Sigmoid colon (tissue), 6 donors: ENCODE measurements at regions not wholly inside any gene's neighbourhood (a gene's known extent, or its start where the extent isn't known, plus 50 kb on each side); places are given as distances from the start of the nearest gene placed in this dataset.
A peak's percentile ranks its signal among the peaks of the same experiment; 100 is the strongest.

Experiments
- DNase-seq: peaks from one replicate; pipeline ENCODE4 v3.0.0-alpha.2; 2019
- H3K27ac ChIP-seq, 4 donors: fragments of 200-600 bp; sonication (generic); one replicate each; pipeline ENCODE4 v1.5.1; 2016 to 2019; ENCODE audit warnings: mild to moderate bottlenecking in 1 of 4
- H3K27me3 ChIP-seq, 3 donors: fragments of 200-600 bp; sonication (generic); one replicate each; pipeline ENCODE4 v1.5.1; 2019; ENCODE audit warnings: mild to moderate bottlenecking in 1 of 3
- H3K36me3 ChIP-seq, 4 donors: fragments of 200-600 bp; sonication (generic); one replicate each; pipeline ENCODE4 v1.5.1; 2016 to 2019
- H3K4me1 ChIP-seq, 4 donors: fragments of 200-600 bp; sonication (generic); one replicate each; pipeline ENCODE4 v1.5.1; 2017 to 2019
- H3K4me3 ChIP-seq, 4 donors: fragments of 200-600 bp; sonication (generic); one replicate each; pipeline ENCODE4 v1.5.1; 2017 to 2019; ENCODE audit warnings: mild to moderate bottlenecking in 2 of 4, moderate library complexity in 1 of 4
- H3K9me3 ChIP-seq, 4 donors: fragments of 200-600 bp in 3 of 4; sonication (generic) in 3 of 4; one replicate each; pipeline versions ENCODE4 v1.5.1 to v1.6.1; 2013 to 2019
- CTCF ChIP-seq, 4 experiments: fragments of 450-650 bp in 3 of 4; fragments of 200-600 bp in 1 of 4; IDR thresholded peaks; one replicate each; pipeline ENCODE4 v1.5.1; 2016 to 2019; ENCODE audit warnings: antibody characterized with exemption in 4 of 4, mild to moderate bottlenecking in 3 of 4, moderate library complexity in 2 of 4
- EP300 ChIP-seq, 4 donors: sonication (generic); formaldehyde crosslinking; IDR thresholded peaks; one replicate each; pipeline ENCODE4 v1.6.1; 2017; ENCODE audit warnings: antibody characterized with exemption in 4 of 4
- POLR2A ChIP-seq, 2 donors: fragments of 450-650 bp; IDR thresholded peaks; one replicate each; pipeline ENCODE4 v1.6.1; 2016; ENCODE audit warnings: antibody characterized with exemption in 2 of 2, mild to moderate bottlenecking in 2 of 2, moderate library complexity in 2 of 2
- POLR2AphosphoS5 ChIP-seq, 4 donors: sonication (generic); formaldehyde crosslinking; IDR thresholded peaks; one replicate each; pipeline ENCODE4 v1.6.1; 2017; ENCODE audit warnings: antibody characterized with exemption in 4 of 4
- WGBS, 2 donors: extraction: QIAGEN DNeasy Blood & Tissue Kit; methylation state at CpG; one replicate each; pipeline ENCODE4 v1.1.7; 2013; 5-methylcytosine and 5-hydroxymethylcytosine counted together
- intact Hi-C: fragments of 100-400 bp; cut with DNase I; formaldehyde crosslinking; loops from one replicate; pipeline ENCODE4 v1.15.1; 2023
- donor health status: healthy with polysubstance abuse.
- donor health status: healthy.

DNA sequence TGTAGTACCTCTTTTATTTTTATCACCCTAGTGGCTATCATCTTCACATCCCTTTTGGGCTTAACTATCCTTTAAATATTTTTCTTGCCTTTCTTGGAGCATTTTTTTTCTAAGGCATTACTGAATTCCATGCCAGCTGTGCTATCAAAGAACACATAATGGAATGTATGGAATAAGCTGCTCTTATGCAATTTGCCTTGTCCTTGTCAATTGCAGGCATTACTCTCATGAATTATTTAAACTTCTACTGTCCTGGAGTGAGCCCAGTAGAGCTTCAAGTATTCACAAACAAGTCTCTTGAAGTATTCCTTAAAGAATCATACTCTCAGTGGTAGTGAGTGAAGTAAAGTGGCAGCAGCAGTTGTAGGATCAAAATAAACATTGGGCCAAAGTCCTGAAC is 144.6 kb upstream of the IGFBP7 start:
- no peaks in the 10 kb centered on the region for H3K9me3 ChIP-seq
- TF ChIP-seq POLR2AphosphoS5 (IDR thresholded peaks at IDR 0.05): no peak
- TF ChIP-seq CTCF (IDR thresholded peaks at IDR 0.05): no peak
- TF ChIP-seq POLR2A (IDR thresholded peaks at IDR 0.05): no peak
- no peak for TF ChIP-seq EP300 (IDR thresholded peaks at IDR 0.05)
- H3K36me3 ChIP-seq: no peaks in the 10 kb centered on the region
- H3K4me3 ChIP-seq: no peak overlapping the region
- no peaks in the 10 kb centered on the region for H3K27me3 ChIP-seq
- peaks cover 0 to 8% (median 3%) of the 10 kb centered on the region in 4 donors for H3K4me1 ChIP-seq
- no peak overlapping the region for H3K27ac ChIP-seq
- intact Hi-C loops: no loop called here
- DNase-seq: no peak

GRCh38 chr4:57249083-57249482 is 138.9 kb upstream of the IGFBP7 start:
- intact Hi-C loops: no loop called here
- no peaks in the 10 kb centered on the region for H3K9me3 ChIP-seq
- no peaks in the 10 kb centered on the region for H3K27me3 ChIP-seq
- H3K4me3 ChIP-seq: no peak overlapping the region
- no peaks in the 10 kb centered on the region for H3K4me1 ChIP-seq
- WGBS, 2 donors: 8 to 42% methylated on average over 1 of the region's 1 CpG
- no peak for DNase-seq
- no peaks in the 10 kb centered on the region for H3K36me3 ChIP-seq
- TF ChIP-seq POLR2A (IDR thresholded peaks at IDR 0.05) (no peak), CTCF (IDR thresholded peaks at IDR 0.05) (no peak), EP300 (IDR thresholded peaks at IDR 0.05) (no peak), POLR2AphosphoS5 (IDR thresholded peaks at IDR 0.05) (no peak)
- H3K27ac ChIP-seq: no peak overlapping the region

DNA sequence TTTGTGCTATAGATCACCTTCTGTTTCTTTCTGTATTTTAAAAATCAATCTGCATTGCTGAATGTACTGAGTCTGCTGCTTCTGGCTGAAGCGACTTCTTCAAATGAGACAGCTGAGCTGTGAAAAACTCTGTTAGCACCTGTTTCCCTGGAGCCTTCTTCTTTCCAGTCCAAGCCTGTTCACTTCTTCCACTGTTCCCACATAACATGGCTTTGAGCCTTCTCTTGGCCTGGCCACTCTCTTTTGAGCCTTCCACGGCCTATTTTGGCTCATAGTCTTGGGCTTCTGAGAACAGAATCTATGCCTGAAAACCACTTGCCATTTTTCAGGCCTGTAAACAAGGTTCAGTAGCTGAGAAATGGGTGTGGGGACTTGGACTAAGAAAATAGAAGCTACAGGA is 132.9 kb upstream of the IGFBP7 start:
- no peak for TF ChIP-seq CTCF (IDR thresholded peaks at IDR 0.05)
- TF ChIP-seq POLR2AphosphoS5 (IDR thresholded peaks at IDR 0.05): no peak
- TF ChIP-seq EP300 (IDR thresholded peaks at IDR 0.05): no peak
- TF ChIP-seq POLR2A (IDR thresholded peaks at IDR 0.05): no peak
- H3K36me3 ChIP-seq: no peaks in the 10 kb centered on the region
- H3K27ac ChIP-seq: no peak overlapping the region
- intact Hi-C loops: no loop called here
- no peak for DNase-seq
- no peak overlapping the region for H3K4me3 ChIP-seq
- WGBS, 2 donors: 73 to 86% methylated on average over 2 of the region's 2 CpGs
- H3K9me3 ChIP-seq: no peaks in the 10 kb centered on the region
- no peaks in the 10 kb centered on the region for H3K27me3 ChIP-seq
- no peaks in the 10 kb centered on the region for H3K4me1 ChIP-seq

DNA sequence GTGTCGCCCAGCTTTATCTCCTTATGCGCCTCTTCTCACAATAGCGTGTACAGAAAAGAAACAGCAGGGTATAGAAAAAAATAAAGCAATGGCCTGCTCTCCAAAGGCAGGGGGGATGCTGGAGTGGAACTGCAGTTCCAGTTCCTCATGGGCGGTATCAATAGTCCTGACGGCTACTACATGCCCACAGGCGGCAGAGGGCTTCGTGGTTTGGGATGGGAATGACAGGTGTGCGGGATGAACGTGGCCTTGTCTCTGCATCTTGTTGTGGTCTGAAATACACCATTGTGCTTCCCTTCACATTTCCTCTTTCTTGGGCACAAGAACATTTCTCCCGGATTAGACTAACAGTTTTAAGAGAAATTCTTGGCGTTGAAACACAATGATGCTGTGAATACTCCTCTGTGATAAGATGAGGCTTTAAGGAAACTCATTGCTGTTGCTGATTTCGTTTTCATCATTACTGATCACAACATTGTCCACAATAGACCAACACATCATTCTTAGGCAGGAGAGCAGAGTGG is 124.1 kb upstream of the IGFBP7 start:
- WGBS, 2 donors: 76 to 79% methylated on average over 12 of the region's 12 CpGs
- peaks cover 0 to 5% (median 0%) of the 10 kb centered on the region in 4 donors for H3K4me1 ChIP-seq
- no peak overlapping the region for H3K27ac ChIP-seq
- intact Hi-C loops: no loop called here
- no peaks in the 10 kb centered on the region for H3K36me3 ChIP-seq
- no peak for DNase-seq
- H3K27me3 ChIP-seq: no peaks in the 10 kb centered on the region
- H3K9me3 ChIP-seq: no peaks in the 10 kb centered on the region
- H3K4me3 ChIP-seq: no peak overlapping the region
- no peak for TF ChIP-seq POLR2A (IDR thresholded peaks at IDR 0.05)

DNA sequence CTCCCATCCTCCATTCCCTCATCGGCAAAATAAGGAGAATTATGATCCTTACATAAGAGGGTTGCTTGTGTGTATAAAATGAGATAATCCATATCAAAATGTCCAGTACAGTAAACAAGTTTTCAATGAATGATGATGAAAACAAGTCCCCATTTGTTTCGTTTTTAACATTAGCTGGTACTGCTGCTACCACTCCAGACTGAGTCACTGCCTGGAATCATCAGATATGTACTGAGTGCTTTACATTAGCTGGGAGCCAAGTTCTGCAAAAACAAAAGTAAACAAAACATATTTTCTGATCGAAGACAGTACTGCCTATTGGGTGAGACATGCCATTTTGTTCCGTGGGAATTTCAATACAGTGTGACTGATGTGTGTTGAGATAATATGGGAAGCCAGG is 123.2 kb upstream of the IGFBP7 start:
- H3K27me3 ChIP-seq: no peaks in the 10 kb centered on the region

More for the DNA sequence above, 123.2 kb upstream of the IGFBP7 start:
- H3K4me3 ChIP-seq: no peak overlapping the region
- DNase-seq: no peak
- peaks cover 0 to 5% (median 0%) of the 10 kb centered on the region in 4 donors for H3K4me1 ChIP-seq
- H3K27ac ChIP-seq: peak overlapping the region in 1 of 4 donors; percentile 6
- no peaks in the 10 kb centered on the region for H3K9me3 ChIP-seq
- WGBS, 2 donors: 40 to 58% methylated on average over 4 of the region's 4 CpGs
- H3K36me3 ChIP-seq: no peaks in the 10 kb centered on the region
- TF ChIP-seq EP300 (IDR thresholded peaks at IDR 0.05): no peak
- TF ChIP-seq POLR2AphosphoS5 (IDR thresholded peaks at IDR 0.05): no peak
- TF ChIP-seq POLR2A (IDR thresholded peaks at IDR 0.05): no peak
- no peak for TF ChIP-seq CTCF (IDR thresholded peaks at IDR 0.05)
- intact Hi-C loops: no loop called here
